ENCODE measurements at regions not wholly inside any gene's neighbourhood (a gene's known extent, or its start where the extent isn't known, plus 50 kb on each side); places are given as distances from the start of the nearest gene placed in this dataset.

DNA sequence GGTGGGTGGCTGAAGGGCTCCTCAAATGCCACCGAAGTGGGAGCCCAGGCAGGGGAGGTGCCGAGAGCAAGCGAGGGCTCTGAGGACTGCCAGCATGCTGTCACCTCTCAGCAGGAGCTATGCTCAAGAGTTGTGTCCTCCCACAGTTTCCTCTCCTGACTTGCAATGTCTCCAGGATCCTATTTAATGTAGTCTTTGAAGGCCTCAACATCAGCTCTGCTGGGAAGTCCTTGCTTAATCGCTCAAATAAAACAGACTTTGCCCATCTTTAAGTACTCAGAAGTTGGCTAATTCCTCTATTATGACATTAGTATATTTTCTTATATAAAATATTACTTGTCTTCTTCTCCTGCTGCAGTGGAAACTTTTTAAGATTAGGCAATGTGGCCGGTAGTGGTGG is 154.2 kb upstream of the NRIP1 start (continued):
- TF ChIP-seq RERE (CRISPR knock-in tag; IDR thresholded peaks at IDR 0.05; ENCODE audit: borderline replicate concordance): no peak
- no peak for TF ChIP-seq ZMIZ1 (IDR thresholded peaks at IDR 0.05; ENCODE audit: low read depth in 2 of 2, low read length in 2 of 2)
- TF ChIP-seq ZBTB1 (CRISPR knock-in tag; IDR thresholded peaks at IDR 0.05; ENCODE audit: borderline replicate concordance, low read depth): no peak
- TF ChIP-seq ZFP1 (CRISPR knock-in tag; IDR thresholded peaks at IDR 0.05): no peak
- TF ChIP-seq ZNF57 (CRISPR knock-in tag; IDR thresholded peaks at IDR 0.05): no peak
- no peak for TF ChIP-seq SRF (CRISPR knock-in tag; IDR thresholded peaks at IDR 0.05)
- no peak for TF ChIP-seq SRSF7 (optimal IDR thresholded peaks at IDR 0.05; ENCODE audit: low read depth, low read length)
- TF ChIP-seq NFATC3 (IDR thresholded peaks at IDR 0.05): no peak
